ENCODE measurements at regions not wholly inside any gene's neighbourhood (a gene's known extent, or its start where the extent isn't known, plus 50 kb on each side); places are given as distances from the start of the nearest gene placed in this dataset.

GRCh38 chr12:19681007-19681406 lies 241.7 kb downstream of the AEBP2 start:
- Histone ChIP-seq H3K9me2 (ENCODE audit: insufficient read depth) (no peaks in the 10 kb centered on the region), H3K79me2 (ENCODE audit: insufficient read depth, low read length) (no peaks in the 10 kb centered on the region), H4K20me1 (ENCODE audit: insufficient read depth) (no peaks in the 10 kb centered on the region), H3K27ac (ENCODE audit: low read depth, low read length) (no peak overlapping the region), H3K9me3 (ENCODE audit: control insufficient read depth in 1 of 2, insufficient read depth in 1 of 2, low read depth in 1 of 2, low read length in 2 of 2) (no peaks in the 10 kb centered on the region), H3K4me1 (ENCODE audit: control insufficient read depth in 1 of 2, insufficient read depth in 2 of 2, low read length in 2 of 2) (peaks cover 0 to 9% of the 10 kb centered on the region in 2 experiments; a peak in 1 of 4 replicates), H3K27me3 (ENCODE audit: insufficient read depth, low read length) (no peaks in the 10 kb centered on the region), H3K9ac (ENCODE audit: low read length) (no peak overlapping the region), H3K36me3 (ENCODE audit: control insufficient read depth in 1 of 2, insufficient read depth in 2 of 2, low read length in 2 of 2) (no peaks in the 10 kb centered on the region), H3K4me3 (replicated peaks in 1 of 2; ENCODE audit: low read depth in 1 of 2, low read length in 2 of 2) (no peak overlapping the region), H3K4me2 (ENCODE audit: low read length) (no peak overlapping the region), H2AFZ (ENCODE audit: low read depth, low read length, poor library complexity, severe bottlenecking) (no peak overlapping the region)
- RAD21 ChIA-PET (ENCODE audit: low non-redundant PET in 1 of 2, low total read pairs in 2 of 2, uncharacterized antibody in 2 of 2, unreplicated experiment in 2 of 2) = no interaction called here
- POLR2A ChIA-PET = no interaction called here
- no TSS peak for BruUV-seq (replicated peaks)
- intact Hi-C loops (cut with micrococcal nuclease) = no loop called here
- DNase-seq (ENCODE audit: low read depth, low spot score) = no peak
- no peak for ATAC-seq
- CTCF ChIA-PET = no interaction called here
- TF ChIP-seq MAX (IDR thresholded peaks at IDR 0.05) (no peak), TCF7L2 (IDR thresholded peaks at IDR 0.05; ENCODE audit: borderline replicate concordance, extremely low read depth, insufficient read depth, insufficient read length) (no peak), YY1 (IDR thresholded peaks at IDR 0.05; ENCODE audit: extremely low read depth, insufficient replicate concordance, low read depth, low read length) (no peak), SRF (IDR thresholded peaks at IDR 0.05; ENCODE audit: low read depth) (no peak), ELF1 (IDR thresholded peaks at IDR 0.05; ENCODE audit: borderline replicate concordance, low read depth) (no peak), POLR2AphosphoS5 (IDR thresholded peaks at IDR 0.05; ENCODE audit: low read depth, low read length) (no peak), ZFX (IDR thresholded peaks at IDR 0.05) (no peak), REST (IDR thresholded peaks at IDR 0.05; ENCODE audit: low read depth) (no peak), CBX3 (IDR thresholded peaks at IDR 0.05; ENCODE audit: low read depth) (no peak), POLR2A (IDR thresholded peaks at IDR 0.05; ENCODE audit: borderline replicate concordance, extremely low read depth, insufficient read depth, insufficient read length) (no peak), RAD21 (IDR thresholded peaks at IDR 0.05; ENCODE audit: low read depth) (no peak), EZH2phosphoT487 (IDR thresholded peaks at IDR 0.05; ENCODE audit: borderline replicate concordance) (no peak), ZBTB33 (IDR thresholded peaks at IDR 0.05; ENCODE audit: extremely low read depth, insufficient replicate concordance, low read length) (no peak)
